HCT116 (cell line): ENCODE measurements at regions not wholly inside any gene's neighbourhood (a gene's known extent, or its start where the extent isn't known, plus 50 kb on each side); places are given as distances from the start of the nearest gene placed in this dataset.
"Not testable (repeated sequence)": the region's sequence is repeated elsewhere in the genome, so short reads cannot be mapped to it uniquely, and the experiment has no call there.

Source experiments
- ATAC-seq: fragments of 200-7000 bp; cut with Tn5 transposase; 2 replicates; pipeline ENCODE4 v1.9.1; 2020; ENCODE audit warnings: mild to moderate bottlenecking, moderate library complexity
- BruUV-seq: library from RNA; stranded (reverse); fragments of 400-500 nt; replicated peaks from 2 replicates; lab custom pipeline; 2021; lab: Mats Ljungman, UMichigan
- CTCF ChIA-PET: fragments of 300-600 bp; sonication (Branson Sonifier 250); formaldehyde crosslinking; loops from one replicate; lab custom pipeline; 2021; ENCODE audit warnings: antibody characterized with exemption; lab: Charles Lee
- POLR2A ChIA-PET: fragments of 300-600, 350-600 bp; sonication (Branson Sonifier 250); formaldehyde crosslinking; loops from one replicate; lab custom pipeline; 2021; ENCODE audit warnings: antibody characterized with exemption; lab: Charles Lee
- RAD21 ChIA-PET, 2 experiments: fragments of 300-600 bp; sonication (Branson Sonifier 250); formaldehyde crosslinking; loops; one replicate each; lab custom pipeline; 2023; ENCODE audit warnings: low total read pairs in 2 of 2; ENCODE audit not compliant: uncharacterized antibody in 2 of 2, unreplicated experiment in 2 of 2, low non-redundant PET in 1 of 2; lab: Charles Lee
- DNase-seq: peaks from one replicate; pipeline ENCODE4 v3.0.0-alpha.2; 2010; ENCODE audit warnings: low read depth, low spot score
- H2AFZ ChIP-seq: fragments of 200-600 bp; shearing (Covaris generic), sonication (generic); 2 replicates; pipeline ENCODE4 v1.6.1; 2017; ENCODE audit warnings: low read depth, mixed run types, mixed read lengths, antibody characterized with exemption, low read length; ENCODE audit not compliant: poor library complexity, severe bottlenecking
- H3K27ac ChIP-seq: 2 replicates; pipeline ENCODE4 v1.5.1; 2012; ENCODE audit warnings: low read depth, low read length
- H3K27me3 ChIP-seq: fragments of 200-600 bp; sonication (generic); 2 replicates; pipeline ENCODE4 v1.6.1; 2016; ENCODE audit warnings: mixed run types, low read length, mixed read lengths; ENCODE audit not compliant: insufficient read depth
- H3K36me3 ChIP-seq, 2 experiments: fragments of 200-500 bp in 1 of 2; fragments of 200-600 bp in 1 of 2; sonication (Bioruptor generic) in 1 of 2; sonication (generic) in 1 of 2; 2 replicates each; pipeline versions ENCODE4 v1.5.1 to v1.6.1; 2014 to 2016; ENCODE audit warnings: low read length in 2 of 2, inconsistent platforms in 1 of 2, mixed read lengths in 1 of 2, mixed run types in 1 of 2; ENCODE audit not compliant: insufficient read depth in 2 of 2, control insufficient read depth in 1 of 2
- H3K4me1 ChIP-seq, 2 experiments: fragments of 200-600 bp in 1 of 2; sonication (generic) in 1 of 2; 2 replicates each; pipeline versions ENCODE4 v1.5.1 to v1.6.1; 2012 to 2017; ENCODE audit warnings: low read length in 2 of 2, inconsistent platforms in 1 of 2, mild to moderate bottlenecking in 1 of 2, mixed read lengths in 1 of 2, mixed run types in 1 of 2, moderate library complexity in 1 of 2; ENCODE audit not compliant: insufficient read depth in 2 of 2, control insufficient read depth in 1 of 2
- H3K4me2 ChIP-seq: fragments of 200-600 bp; sonication (generic); 2 replicates; pipeline ENCODE4 v1.6.1; 2017; ENCODE audit warnings: mixed run types, low read length, mixed read lengths
- H3K4me3 ChIP-seq, 2 experiments: fragments of 200-600 bp in 1 of 2; sonication (generic) in 1 of 2; replicated peaks in 1 of 2; 2 replicates each; pipeline ENCODE4 v1.5.1; 2011 to 2016; ENCODE audit warnings: low read length in 2 of 2, control low read depth in 1 of 2, low read depth in 1 of 2, mild to moderate bottlenecking in 1 of 2, mixed read lengths in 1 of 2, mixed run types in 1 of 2
- H3K79me2 ChIP-seq: fragments of 200-600 bp; sonication (generic); 2 replicates; pipeline ENCODE4 v1.6.1; 2017; ENCODE audit warnings: mild to moderate bottlenecking, mixed run types, low read length, moderate library complexity, mixed read lengths; ENCODE audit not compliant: insufficient read depth
- H3K9ac ChIP-seq: fragments of 200-600 bp; sonication (generic); 2 replicates; pipeline ENCODE4 v1.6.1; 2016; ENCODE audit warnings: low read length, mixed read lengths
- H3K9me2 ChIP-seq: fragments of 200-600 bp; sonication (generic), shearing (Covaris generic); 2 replicates; pipeline ENCODE4 v1.6.1; 2017; ENCODE audit warnings: mixed run types, mild to moderate bottlenecking, moderate library complexity; ENCODE audit not compliant: insufficient read depth
- H3K9me3 ChIP-seq, 2 experiments: fragments of 200-500 bp in 1 of 2; fragments of 200-600 bp in 1 of 2; sonication (Bioruptor generic) in 1 of 2; sonication (generic) in 1 of 2; 2 replicates each; pipeline ENCODE4 v1.6.1; 2014 to 2017; ENCODE audit warnings: low read length in 2 of 2, mixed read lengths in 2 of 2, inconsistent platforms in 1 of 2, low read depth in 1 of 2, mild to moderate bottlenecking in 1 of 2, mixed run types in 1 of 2, moderate library complexity in 1 of 2; ENCODE audit not compliant: control insufficient read depth in 1 of 2, insufficient read depth in 1 of 2
- H4K20me1 ChIP-seq: fragments of 200-600 bp; sonication (generic), shearing (Covaris generic); 2 replicates; pipeline ENCODE4 v1.6.1; 2017; ENCODE audit warnings: mixed run types, mild to moderate bottlenecking, moderate library complexity; ENCODE audit not compliant: insufficient read depth
- ATF3 ChIP-seq: IDR thresholded peaks from 2 replicates; pipeline ENCODE4 v1.6.1; 2012
- CBX3 ChIP-seq: IDR thresholded peaks from 2 replicates; pipeline ENCODE4 v1.6.1; 2012; ENCODE audit warnings: low read depth
- CEBPB ChIP-seq: IDR thresholded peaks from 2 replicates; pipeline ENCODE4 v1.6.1; 2012; ENCODE audit warnings: low read depth
- EGR1 ChIP-seq: IDR thresholded peaks from 2 replicates; pipeline ENCODE4 v1.6.1; 2012; ENCODE audit warnings: low read depth
- ELF1 ChIP-seq: IDR thresholded peaks from 2 replicates; pipeline ENCODE4 v1.6.1; 2012; ENCODE audit warnings: low read depth, borderline replicate concordance
- EZH2phosphoT487 ChIP-seq: fragments of 200-600 bp; IDR thresholded peaks from 2 replicates; pipeline ENCODE4 v1.6.1; 2018; ENCODE audit warnings: antibody characterized with exemption, borderline replicate concordance
- FOSL1 ChIP-seq: IDR thresholded peaks from 2 replicates; pipeline ENCODE4 v1.6.1; 2012; ENCODE audit warnings: low read depth
- JUND ChIP-seq: IDR thresholded peaks from 2 replicates; pipeline ENCODE4 v1.6.1; 2012
- MAX ChIP-seq: IDR thresholded peaks from 2 replicates; pipeline ENCODE4 v1.6.1; 2012
- POLR2A ChIP-seq: IDR thresholded peaks from 2 replicates; pipeline ENCODE4 v1.7.0; 2011; ENCODE audit warnings: borderline replicate concordance; ENCODE audit not compliant: insufficient read depth, insufficient read length; ENCODE audit errors: extremely low read depth
- POLR2AphosphoS5 ChIP-seq: IDR thresholded peaks from 2 replicates; pipeline ENCODE4 v1.6.1; 2011; ENCODE audit warnings: mild to moderate bottlenecking, low read depth, low read length, moderate library complexity
- RAD21 ChIP-seq: IDR thresholded peaks from 2 replicates; pipeline ENCODE4 v1.6.1; 2012; ENCODE audit warnings: low read depth, mild to moderate bottlenecking
- SRF ChIP-seq: IDR thresholded peaks from 2 replicates; pipeline ENCODE4 v1.6.1; 2012; ENCODE audit warnings: low read depth
- TCF7L2 ChIP-seq: IDR thresholded peaks from 2 replicates; pipeline ENCODE4 v1.7.0; 2011; ENCODE audit warnings: borderline replicate concordance, inconsistent platforms; ENCODE audit not compliant: insufficient read depth, insufficient read length; ENCODE audit errors: extremely low read depth
- YY1 ChIP-seq: IDR thresholded peaks from 2 replicates; pipeline ENCODE4 v1.6.1; 2011; ENCODE audit warnings: low read length, low read depth, moderate library complexity, mild to moderate bottlenecking; ENCODE audit not compliant: insufficient replicate concordance; ENCODE audit errors: extremely low read depth
- intact Hi-C: fragments of 100-400 bp; cut with micrococcal nuclease; formaldehyde crosslinking; loops from 2 replicates; pipeline ENCODE4 v1.10.0; 2022
- TF ChIP-seq, protein P1 (sequence below), 3 experiments: fragments of 200-600 bp in 1 of 3; sonication (generic) in 1 of 3; IDR thresholded peaks in 2 of 3; conservative IDR thresholded peaks in 1 of 3; 2 replicates each; pipeline ENCODE4 v1.5.1; 2012 to 2017; ENCODE audit warnings: low read depth in 2 of 3, low read length in 2 of 3, antibody characterized with exemption in 1 of 3, borderline replicate concordance in 1 of 3, control low read depth in 1 of 3, mild to moderate bottlenecking in 1 of 3, mixed read lengths in 1 of 3, mixed run types in 1 of 3, moderate library complexity in 1 of 3; ENCODE audit not compliant: insufficient read depth in 1 of 3

GRCh38 chr2:198517976-198518375, 713.6 kb downstream of the PLCL1 start (continued):
- TF ChIP-seq POLR2AphosphoS5: no peak
- TF ChIP-seq EGR1: no peak
- TF ChIP-seq ELF1: no peak
- TF ChIP-seq MAX: no peak
- no peak for TF ChIP-seq ATF3
- no peak for TF ChIP-seq RAD21
- TF ChIP-seq SRF: no peak
- TF ChIP-seq CBX3: no peak
- no peak for TF ChIP-seq POLR2A

- H3K4me3 ChIP-seq, RAD21 ChIA-PET, POLR2A ChIA-PET, H4K20me1 ChIP-seq, H3K27me3 ChIP-seq, H3K79me2 ChIP-seq, H3K4me2 ChIP-seq, H3K9me2 ChIP-seq, H3K4me1 ChIP-seq, BruUV-seq, H3K9me3 ChIP-seq, H3K36me3 ChIP-seq, H3K27ac ChIP-seq, DNase-seq, intact Hi-C loops, ATAC-seq, CTCF ChIA-PET, H2AFZ ChIP-seq, H3K9ac ChIP-seq: not testable (repeated sequence)
Measured at GRCh38 chr2:198508610-198509009, 704.2 kb downstream of the PLCL1 start.

- TF ChIP-seq FOSL1: no peak
- no peak for TF ChIP-seq YY1
- TF ChIP-seq TCF7L2: no peak
- TF ChIP-seq ELF1: no peak
- TF ChIP-seq CEBPB: no peak
- no peak for TF ChIP-seq EZH2phosphoT487
- TF ChIP-seq JUND: no peak
- TF ChIP-seq, protein P1, sequence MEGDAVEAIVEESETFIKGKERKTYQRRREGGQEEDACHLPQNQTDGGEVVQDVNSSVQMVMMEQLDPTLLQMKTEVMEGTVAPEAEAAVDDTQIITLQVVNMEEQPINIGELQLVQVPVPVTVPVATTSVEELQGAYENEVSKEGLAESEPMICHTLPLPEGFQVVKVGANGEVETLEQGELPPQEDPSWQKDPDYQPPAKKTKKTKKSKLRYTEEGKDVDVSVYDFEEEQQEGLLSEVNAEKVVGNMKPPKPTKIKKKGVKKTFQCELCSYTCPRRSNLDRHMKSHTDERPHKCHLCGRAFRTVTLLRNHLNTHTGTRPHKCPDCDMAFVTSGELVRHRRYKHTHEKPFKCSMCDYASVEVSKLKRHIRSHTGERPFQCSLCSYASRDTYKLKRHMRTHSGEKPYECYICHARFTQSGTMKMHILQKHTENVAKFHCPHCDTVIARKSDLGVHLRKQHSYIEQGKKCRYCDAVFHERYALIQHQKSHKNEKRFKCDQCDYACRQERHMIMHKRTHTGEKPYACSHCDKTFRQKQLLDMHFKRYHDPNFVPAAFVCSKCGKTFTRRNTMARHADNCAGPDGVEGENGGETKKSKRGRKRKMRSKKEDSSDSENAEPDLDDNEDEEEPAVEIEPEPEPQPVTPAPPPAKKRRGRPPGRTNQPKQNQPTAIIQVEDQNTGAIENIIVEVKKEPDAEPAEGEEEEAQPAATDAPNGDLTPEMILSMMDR (IDR thresholded peaks at IDR 0.05 in 2 of 3, conservative IDR thresholded peaks at IDR 0.05 in 1 of 3; ENCODE audit: borderline replicate concordance in 1 of 3, insufficient read depth in 1 of 3, low read depth in 2 of 3, low read length in 2 of 3): no peak
- intact Hi-C loops: no loop called here
- no TSS peak for BruUV-seq
- ATAC-seq: no peak
- H3K27me3 ChIP-seq: no peaks in the 10 kb centered on the region; the same call in 1 of the 2 replicates
- H3K9me3 ChIP-seq: no peaks in the 10 kb centered on the region
- H3K27ac ChIP-seq: no peak overlapping the region
- H2AFZ ChIP-seq: no peak overlapping the region
- CTCF ChIA-PET: interaction anchor here (1.0 kb wide), 1 partner anchor 28 kb away, joined by 3 read pairs; no protein-coding TSS in a partner anchor
- no peaks in the 10 kb centered on the region for H3K79me2 ChIP-seq
- no peak overlapping the region for H3K4me2 ChIP-seq
- POLR2A ChIA-PET: no interaction called here
- RAD21 ChIA-PET: no interaction called here
- no peak for DNase-seq
- H3K9ac ChIP-seq: no peak overlapping the region
- no peaks in the 10 kb centered on the region for H3K36me3 ChIP-seq
- no peaks in the 10 kb centered on the region for H3K9me2 ChIP-seq
- H3K4me1 ChIP-seq: no peaks in the 10 kb centered on the region
- no peak overlapping the region for H3K4me3 ChIP-seq
- H4K20me1 ChIP-seq: no peaks in the 10 kb centered on the region
Measured at GRCh38 chr2:198499539-198499938, 695.1 kb downstream of the PLCL1 start.
